DND-41 (cell line): ENCODE measurements at regions not wholly inside any gene's neighbourhood (a gene's known extent, or its start where the extent isn't known, plus 50 kb on each side); places are given as distances from the start of the nearest gene placed in this dataset.

Experiments
- ATAC-seq: fragments of 200-7000 bp; cut with Tn5 transposase; 3 replicates; pipeline ENCODE4 v1.9.1; 2021; ENCODE audit warnings: low read depth; ENCODE audit not compliant: insufficient read depth
- DNase-seq: peaks from one replicate; pipeline ENCODE4 v3.0.0-alpha.2; 2020
- H2AFZ ChIP-seq: 2 replicates; pipeline ENCODE4 v1.6.0; 2012; ENCODE audit warnings: low read depth, low read length
- H3K27ac ChIP-seq: 2 replicates; pipeline ENCODE4 v1.5.1; 2012; ENCODE audit warnings: low read length, inconsistent platforms
- H3K27me3 ChIP-seq: fragments of 200-600 bp; sonication (generic); 2 replicates; pipeline ENCODE4 v1.6.0; 2012; ENCODE audit warnings: low read length, mild to moderate bottlenecking, inconsistent platforms; ENCODE audit not compliant: insufficient read depth, poor library complexity
- H3K36me3 ChIP-seq: 2 replicates; pipeline ENCODE4 v1.5.1; 2012; ENCODE audit warnings: low read length, inconsistent platforms; ENCODE audit not compliant: insufficient read depth
- H3K4me1 ChIP-seq: 2 replicates; pipeline ENCODE4 v1.5.1; 2012; ENCODE audit warnings: mild to moderate bottlenecking, low read length; ENCODE audit not compliant: insufficient read depth
- H3K4me2 ChIP-seq: 2 replicates; pipeline ENCODE4 v1.6.0; 2012; ENCODE audit warnings: mild to moderate bottlenecking, moderate library complexity, low read length, inconsistent platforms; ENCODE audit not compliant: insufficient read depth
- H3K4me3 ChIP-seq, 2 experiments: fragments of 200-600 bp in 1 of 2; shearing (Covaris generic) in 1 of 2; 2 replicates each; pipeline ENCODE4 v1.5.1; 2012 to 2016; ENCODE audit warnings: inconsistent platforms in 2 of 2, low read length in 2 of 2, mild to moderate bottlenecking in 2 of 2, low read depth in 1 of 2, moderate library complexity in 1 of 2
- H3K79me2 ChIP-seq: 2 replicates; pipeline ENCODE4 v1.6.0; 2012; ENCODE audit warnings: low read length, inconsistent platforms; ENCODE audit not compliant: insufficient read depth
- H3K9ac ChIP-seq: 2 replicates; pipeline ENCODE4 v1.6.0; 2012; ENCODE audit warnings: low read depth, mild to moderate bottlenecking, inconsistent platforms, low read length, moderate library complexity
- H3K9me3 ChIP-seq: 2 replicates; pipeline ENCODE4 v1.5.1; 2012; ENCODE audit warnings: low read length, moderate library complexity, mild to moderate bottlenecking, inconsistent platforms; ENCODE audit not compliant: insufficient read depth, severe bottlenecking
- H4K20me1 ChIP-seq: 2 replicates; pipeline ENCODE4 v1.6.0; 2012; ENCODE audit warnings: low read length; ENCODE audit not compliant: insufficient read depth
- CTCF ChIP-seq: IDR thresholded peaks from 2 replicates; pipeline ENCODE4 v1.5.1; 2012; ENCODE audit warnings: borderline replicate concordance, low read length, moderate library complexity, mild to moderate bottlenecking; ENCODE audit not compliant: poor library complexity, severe bottlenecking; ENCODE audit errors: extremely low read depth
- EZH2 ChIP-seq: IDR thresholded peaks from 3 replicates; pipeline ENCODE4 v1.6.1; 2012; ENCODE audit warnings: borderline replicate concordance, low read depth, mild to moderate bottlenecking, moderate library complexity, low read length, inconsistent platforms; ENCODE audit not compliant: severe bottlenecking

DNA sequence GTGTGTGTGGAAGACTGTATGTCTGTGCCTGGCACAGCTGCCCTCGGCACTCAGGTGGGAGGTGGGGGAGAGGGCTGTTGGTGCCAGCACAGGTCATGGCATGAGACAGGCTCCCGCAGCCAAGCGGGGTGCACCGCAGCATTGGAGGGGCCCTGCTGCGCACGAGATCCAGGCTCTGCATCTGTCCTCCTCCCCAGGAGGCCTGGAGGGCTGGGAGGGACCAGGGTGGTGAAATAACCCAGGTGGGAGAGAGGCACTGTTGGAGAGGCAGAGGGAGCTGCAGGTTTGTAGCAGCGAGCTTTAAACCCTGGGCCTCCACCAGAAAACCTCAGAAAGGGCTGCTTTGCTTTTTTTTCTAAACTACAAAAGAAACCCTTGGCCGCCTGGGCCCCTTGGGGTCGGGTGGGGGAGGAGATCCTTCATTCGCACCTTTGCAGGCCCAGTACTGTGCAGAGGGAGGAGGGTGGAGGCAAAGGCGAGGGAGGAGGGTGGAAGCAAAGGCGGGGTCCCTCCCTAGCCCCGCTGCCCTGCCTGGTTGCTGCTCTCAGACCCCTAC is 241.7 kb downstream of the SEC14L1 start:
- H3K27ac ChIP-seq, result peak overlapping the region; percentile 76
- peaks cover 18% of the 10 kb centered on the region; the same call in 1 of the 2 replicates for H3K36me3 ChIP-seq
- ATAC-seq (peak; percentile 92), DNase-seq (peak; percentile 92)
- H3K79me2 ChIP-seq, result peaks cover 91% of the 10 kb centered on the region
- peak overlapping the region in 1 of 2 experiments; percentile 31; a peak in 1 of 4 replicates for H3K4me3 ChIP-seq
- H2AFZ ChIP-seq, result no peak overlapping the region
- H4K20me1 ChIP-seq, result peaks cover 86% of the 10 kb centered on the region
- peak overlapping the region; percentile 57 for H3K4me2 ChIP-seq
- H3K4me1 ChIP-seq, result peaks cover 72% of the 10 kb centered on the region
- TF ChIP-seq CTCF (peak; percentile 79), EZH2 (no peak)
- no peaks in the 10 kb centered on the region for H3K27me3 ChIP-seq
- H3K9me3 ChIP-seq, result no peaks in the 10 kb centered on the region
- H3K9ac ChIP-seq, result peak overlapping the region; percentile 29

- H3K79me2 ChIP-seq, result peaks cover 90% of the 10 kb centered on the region
- H3K9ac ChIP-seq, result peak overlapping the region; percentile 29
- no peak for TF ChIP-seq EZH2
- no peak for TF ChIP-seq CTCF
- peak overlapping the region; percentile 57 for H3K4me2 ChIP-seq
- peak overlapping the region in 1 of 2 experiments; percentile 15; a peak in 1 of 4 replicates for H3K4me3 ChIP-seq
- H3K9me3 ChIP-seq, result no peaks in the 10 kb centered on the region
- ATAC-seq, result peak; percentile 20
- H2AFZ ChIP-seq, result no peak overlapping the region
- H3K4me1 ChIP-seq, result peaks cover 75% of the 10 kb centered on the region
- no peak for DNase-seq
- H3K27ac ChIP-seq, result peak overlapping the region; percentile 76
- no peaks in the 10 kb centered on the region for H3K27me3 ChIP-seq
- H3K36me3 ChIP-seq, result peaks cover 18% of the 10 kb centered on the region; the same call in 1 of the 2 replicates
- H4K20me1 ChIP-seq, result peaks cover 83% of the 10 kb centered on the region
These were observed 242.3 kb downstream of the SEC14L1 start for GRCh38 chr17:77382966-77383612.

GRCh38 chr17:77383613-77384608 is 243.1 kb downstream of the SEC14L1 start:
- H3K4me1 ChIP-seq, result peaks cover 81% of the 10 kb centered on the region
- peaks cover 80% of the 10 kb centered on the region for H4K20me1 ChIP-seq
- no peaks in the 10 kb centered on the region for H3K27me3 ChIP-seq
- 0 out of 2 replicates have a peak overlapping the region, but pooled peaks have one; percentile 57 for H3K4me2 ChIP-seq
- no peak overlapping the region for H2AFZ ChIP-seq
- no peaks in the 10 kb centered on the region for H3K9me3 ChIP-seq
- no peak overlapping the region for H3K4me3 ChIP-seq
- no peak overlapping the region for H3K9ac ChIP-seq
- H3K79me2 ChIP-seq, result peaks cover 89% of the 10 kb centered on the region
- H3K36me3 ChIP-seq, result peaks cover 16% of the 10 kb centered on the region; the same call in 1 of the 2 replicates
- DNase-seq, result no peak
- ATAC-seq, result no peak
- no peak for TF ChIP-seq CTCF
- peak overlapping the region; percentile 76; the same call in 1 of the 2 replicates for H3K27ac ChIP-seq
